NCI-H1694 treated with DMSO at 0.1 percent for 48 hours (cell line): ENCODE measurements at regions not wholly inside any gene's neighbourhood (a gene's known extent, or its start where the extent isn't known, plus 50 kb on each side); places are given as distances from the start of the nearest gene placed in this dataset.

Source experiments
- DNase-seq: peaks from one replicate; lab custom pipeline; 2025; lab: John Stamatoyannopoulos, UW

- no peak for DNase-seq
Measured at GRCh38 chr17:12590417-12590816, 75.3 kb upstream of the MYOCD start.

GRCh38 chr17:12591021-12591735, 74.5 kb upstream of the MYOCD start:
- DNase-seq: no peak

- no peak for DNase-seq
Measured at GRCh38 chr17:12592941-12593340, 72.7 kb upstream of the MYOCD start.

- no peak for DNase-seq
Measured at GRCh38 chr17:12596961-12597360, 68.7 kb upstream of the MYOCD start.

- no peak for DNase-seq
Measured at GRCh38 chr17:12597895-12598294, 67.8 kb upstream of the MYOCD start.

- no peak for DNase-seq
Measured at GRCh38 chr17:12599186-12599920, 66.3 kb upstream of the MYOCD start.

- DNase-seq: no peak
Measured at GRCh38 chr17:12600349-12600748, 65.3 kb upstream of the MYOCD start.

- no peak for DNase-seq
Measured at GRCh38 chr17:12603566-12603965, 62.1 kb upstream of the MYOCD start.

- DNase-seq: no peak
Measured at GRCh38 chr17:12605222-12605621, 60.5 kb upstream of the MYOCD start.

- DNase-seq: no peak
Measured at GRCh38 chr17:12613566-12613965, 52.1 kb upstream of the MYOCD start.
